Embryonic facial prominence (tissue), 1 donor: ENCODE measurements at regions not wholly inside any gene's neighbourhood (a gene's known extent, or its start where the extent isn't known, plus 50 kb on each side); places are given as distances from the start of the nearest gene placed in this dataset.
A peak's percentile ranks its signal among the peaks of the same experiment; 100 is the strongest.
"Not testable (repeated sequence)": the region's sequence is repeated elsewhere in the genome, so short reads cannot be mapped to it uniquely, and the experiment has no call there.

Source experiments
- DNase-seq: peaks from one replicate; pipeline ENCODE4 v3.0.0-alpha.2; 2016; ENCODE audit errors: extremely low spot score

GRCh38 chr2:104904889-104905288 lies 51.0 kb downstream of the POU3F3 start:
- no peak for DNase-seq

GRCh38 chr2:104909317-104909716 lies 55.4 kb downstream of the POU3F3 start:
- DNase-seq: no peak

GRCh38 chr2:104914509-104914908 lies 60.6 kb downstream of the POU3F3 start:
- DNase-seq: no peak

- DNase-seq: no peak
These were observed 61.3 kb downstream of the POU3F3 start for GRCh38 chr2:104915107-104915793.

- DNase-seq: no peak
These were observed 65.2 kb downstream of the POU3F3 start for GRCh38 chr2:104919127-104919526.

- no peak for DNase-seq
These were observed 69.8 kb downstream of the POU3F3 start for GRCh38 chr2:104923665-104924064.

- no peak for DNase-seq
These were observed 75.7 kb downstream of the POU3F3 start for GRCh38 chr2:104929663-104930062.

- no peak for DNase-seq
These were observed 76.8 kb downstream of the POU3F3 start for GRCh38 chr2:104930732-104931131.

- no peak for DNase-seq
These were observed 78.3 kb downstream of the POU3F3 start for GRCh38 chr2:104932243-104932642.

GRCh38 chr2:104933151-104933917 lies 79.4 kb downstream of the POU3F3 start:
- no peak for DNase-seq

- DNase-seq: peak; percentile 52
These were observed 82.6 kb downstream of the POU3F3 start for GRCh38 chr2:104936527-104936926.

- DNase-seq: no peak
These were observed 84.5 kb downstream of the POU3F3 start for GRCh38 chr2:104938231-104938941.

GRCh38 chr2:104939570-104940217 lies 85.8 kb downstream of the POU3F3 start:
- no peak for DNase-seq

GRCh38 chr2:104944495-104944894 lies 90.6 kb downstream of the POU3F3 start:
- DNase-seq: no peak

- no peak for DNase-seq
These were observed 91.2 kb downstream of the POU3F3 start for GRCh38 chr2:104945121-104945520.

GRCh38 chr2:104945866-104946265 lies 92.0 kb downstream of the POU3F3 start:
- DNase-seq: no peak

GRCh38 chr2:104947456-104947855 lies 90.4 kb upstream of the MRPS9 start:
- DNase-seq: not testable (repeated sequence)

GRCh38 chr2:104952976-104953375 lies 84.9 kb upstream of the MRPS9 start:
- no peak for DNase-seq

- DNase-seq: no peak
These were observed 72.0 kb upstream of the MRPS9 start for GRCh38 chr2:104965900-104966299.

GRCh38 chr2:104969564-104969963 lies 68.3 kb upstream of the MRPS9 start:
- no peak for DNase-seq

- DNase-seq: no peak
These were observed 62.5 kb upstream of the MRPS9 start for GRCh38 chr2:104975371-104975770.

- no peak for DNase-seq
These were observed 62.0 kb upstream of the MRPS9 start for GRCh38 chr2:104975851-104976250.
